Coronary artery (tissue), 2 donors: ENCODE measurements at regions not wholly inside any gene's neighbourhood (a gene's known extent, or its start where the extent isn't known, plus 50 kb on each side); places are given as distances from the start of the nearest gene placed in this dataset.
"Not testable (repeated sequence)": the region's sequence is repeated elsewhere in the genome, so short reads cannot be mapped to it uniquely, and the experiment has no call there.

Source experiments
- DNase-seq: peaks from one replicate; pipeline ENCODE4 v3.0.0-alpha.2; 2017; ENCODE audit warnings: low spot score
- H3K27ac ChIP-seq, 2 donors: fragments of 200-600 bp; sonication (generic); one replicate each; pipeline ENCODE4 v1.5.1; 2016 to 2019
- H3K4me3 ChIP-seq: fragments of 200-600 bp; sonication (generic); 2 replicates; pipeline ENCODE4 v1.5.1; 2016; ENCODE audit warnings: mild to moderate bottlenecking, moderate library complexity
- TF ChIP-seq, protein P1 (sequence below): fragments of 200-600 bp; sonication (generic); IDR thresholded peaks from one replicate; pipeline ENCODE4 v1.5.1; 2019; ENCODE audit warnings: antibody characterized with exemption

DNA sequence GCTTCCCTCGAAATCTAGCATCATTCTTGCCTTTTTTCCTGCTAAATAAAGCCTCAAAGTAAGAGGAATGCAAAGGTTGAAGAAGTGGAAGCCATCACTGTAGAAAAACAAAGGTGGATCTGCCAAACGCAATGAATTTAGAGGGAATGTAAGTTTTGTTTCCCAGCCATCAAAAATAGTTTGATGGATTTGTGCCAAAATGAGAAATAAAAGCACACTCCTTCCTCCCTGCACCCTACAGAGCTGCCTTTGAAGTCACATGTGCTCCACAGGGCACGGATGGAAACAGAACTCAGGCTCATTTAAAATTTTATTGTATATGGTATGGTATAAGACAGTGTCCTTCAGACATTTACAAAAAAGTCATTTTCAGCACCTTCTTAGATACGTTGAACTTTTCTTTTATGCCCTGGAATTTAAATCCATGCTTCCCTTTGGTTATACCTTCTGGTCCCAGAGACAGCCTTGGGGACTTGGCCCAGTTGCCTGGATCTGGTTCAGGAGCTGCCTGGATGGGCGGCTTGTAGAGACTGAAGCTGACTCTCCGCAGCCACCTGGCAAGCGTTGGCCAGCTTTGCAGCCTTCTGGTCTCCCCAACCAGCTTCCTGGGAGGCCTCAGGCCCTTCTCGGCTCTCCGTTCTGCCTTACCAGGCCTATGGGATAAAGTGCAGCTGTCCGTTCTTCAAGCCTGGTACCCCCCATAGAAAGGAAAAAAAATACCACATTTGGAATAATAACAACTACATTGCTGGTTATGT lies 228.5 kb upstream of the NEBL start:
- H3K4me3 ChIP-seq, result no peak overlapping the region
- TF ChIP-seq, protein P1, sequence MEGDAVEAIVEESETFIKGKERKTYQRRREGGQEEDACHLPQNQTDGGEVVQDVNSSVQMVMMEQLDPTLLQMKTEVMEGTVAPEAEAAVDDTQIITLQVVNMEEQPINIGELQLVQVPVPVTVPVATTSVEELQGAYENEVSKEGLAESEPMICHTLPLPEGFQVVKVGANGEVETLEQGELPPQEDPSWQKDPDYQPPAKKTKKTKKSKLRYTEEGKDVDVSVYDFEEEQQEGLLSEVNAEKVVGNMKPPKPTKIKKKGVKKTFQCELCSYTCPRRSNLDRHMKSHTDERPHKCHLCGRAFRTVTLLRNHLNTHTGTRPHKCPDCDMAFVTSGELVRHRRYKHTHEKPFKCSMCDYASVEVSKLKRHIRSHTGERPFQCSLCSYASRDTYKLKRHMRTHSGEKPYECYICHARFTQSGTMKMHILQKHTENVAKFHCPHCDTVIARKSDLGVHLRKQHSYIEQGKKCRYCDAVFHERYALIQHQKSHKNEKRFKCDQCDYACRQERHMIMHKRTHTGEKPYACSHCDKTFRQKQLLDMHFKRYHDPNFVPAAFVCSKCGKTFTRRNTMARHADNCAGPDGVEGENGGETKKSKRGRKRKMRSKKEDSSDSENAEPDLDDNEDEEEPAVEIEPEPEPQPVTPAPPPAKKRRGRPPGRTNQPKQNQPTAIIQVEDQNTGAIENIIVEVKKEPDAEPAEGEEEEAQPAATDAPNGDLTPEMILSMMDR, result no peak
- H3K27ac ChIP-seq, result no peak overlapping the region
- DNase-seq, result no peak

DNA sequence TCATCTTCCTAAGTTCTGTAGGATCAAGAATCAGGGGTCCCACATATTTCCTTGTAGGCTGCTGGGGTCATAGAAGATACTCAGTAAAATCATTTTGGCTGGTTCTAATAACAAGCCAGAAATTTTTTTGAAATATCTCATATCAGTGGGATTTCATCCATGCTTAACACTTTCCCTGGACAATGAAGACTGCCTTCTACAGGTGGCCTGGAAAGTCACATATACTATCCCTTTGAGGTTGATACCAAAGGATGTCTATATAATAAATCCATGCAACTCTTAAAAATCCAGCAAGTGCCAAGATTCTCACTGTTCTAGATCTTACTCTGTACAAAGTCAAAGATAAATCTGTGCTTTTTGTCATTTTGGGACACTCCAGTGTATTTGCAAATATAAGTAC lies 225.8 kb upstream of the NEBL start:
- Histone ChIP-seq H3K4me3 (no peak overlapping the region), H3K27ac (no peak overlapping the region)
- TF ChIP-seq, protein P1, result no peak
- DNase-seq, result no peak

DNA sequence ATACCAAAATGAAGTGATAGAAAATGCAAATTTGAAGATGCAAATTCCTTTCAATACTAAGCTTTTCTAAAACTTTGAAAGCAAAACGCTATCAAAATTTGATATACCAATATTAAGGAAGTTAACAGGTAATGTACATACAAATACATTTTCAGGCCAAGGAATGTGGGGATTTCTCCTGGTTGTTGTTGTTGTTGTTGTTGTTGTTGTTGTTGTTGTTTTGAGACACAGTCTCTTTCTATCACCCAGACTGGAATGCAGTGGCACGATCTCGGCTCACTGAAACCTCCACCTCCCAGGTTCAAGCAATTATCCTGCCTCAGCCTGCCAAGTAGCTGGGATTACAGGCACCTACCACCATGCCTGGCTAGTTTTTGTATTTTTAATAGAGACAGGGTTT lies 224.7 kb upstream of the NEBL start:
- not testable (repeated sequence) for H3K27ac ChIP-seq, H3K4me3 ChIP-seq, DNase-seq

- TF ChIP-seq, protein P1, result no peak
- no peak overlapping the region for H3K27ac ChIP-seq
- DNase-seq, result no peak
- no peak overlapping the region for H3K4me3 ChIP-seq
These were observed 217.6 kb upstream of the NEBL start for GRCh38 chr10:21114683-21115082.

DNA sequence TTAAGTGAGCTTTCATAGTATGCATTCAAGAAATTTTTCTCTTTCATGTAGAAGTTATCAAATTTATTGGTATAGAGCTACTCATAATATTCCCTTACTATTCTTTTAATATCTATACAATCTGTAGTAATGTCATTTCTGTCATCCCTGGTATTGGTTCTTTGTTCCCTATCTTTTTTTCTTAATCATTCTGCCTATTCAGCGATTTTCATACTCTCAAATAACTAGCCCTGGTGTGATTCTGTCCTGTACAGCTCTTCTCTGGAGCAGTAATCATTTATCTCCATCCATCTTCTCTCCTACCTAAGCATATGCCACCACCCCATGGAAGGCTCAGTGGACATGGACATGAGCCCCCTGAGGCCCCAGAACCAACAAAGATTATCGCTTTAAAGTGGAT lies 213.2 kb upstream of the NEBL start:
- Histone ChIP-seq H3K27ac (no peak overlapping the region), H3K4me3 (no peak overlapping the region)
- no peak for DNase-seq
- TF ChIP-seq, protein P1, result no peak

DNA sequence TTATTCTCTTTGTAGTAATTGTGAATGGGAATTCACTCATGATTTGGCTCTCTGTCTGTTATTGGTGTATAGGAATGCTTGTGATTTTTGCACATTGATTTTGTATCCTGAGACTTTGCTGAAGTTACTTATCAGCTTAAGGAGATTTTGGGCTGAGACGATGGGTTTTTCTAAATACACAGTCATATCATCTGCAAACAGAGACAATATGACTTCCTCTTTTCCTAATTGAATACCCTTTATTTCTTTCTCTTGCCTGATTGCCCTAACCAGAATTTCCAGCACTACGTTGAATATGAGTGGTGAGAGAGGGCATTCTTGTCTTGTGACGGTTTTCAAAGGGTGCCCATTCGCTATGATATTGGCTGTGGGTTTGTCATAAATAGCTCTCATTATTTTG lies 209.8 kb upstream of the NEBL start:
- not testable (repeated sequence) for H3K27ac ChIP-seq, DNase-seq, H3K4me3 ChIP-seq

DNA sequence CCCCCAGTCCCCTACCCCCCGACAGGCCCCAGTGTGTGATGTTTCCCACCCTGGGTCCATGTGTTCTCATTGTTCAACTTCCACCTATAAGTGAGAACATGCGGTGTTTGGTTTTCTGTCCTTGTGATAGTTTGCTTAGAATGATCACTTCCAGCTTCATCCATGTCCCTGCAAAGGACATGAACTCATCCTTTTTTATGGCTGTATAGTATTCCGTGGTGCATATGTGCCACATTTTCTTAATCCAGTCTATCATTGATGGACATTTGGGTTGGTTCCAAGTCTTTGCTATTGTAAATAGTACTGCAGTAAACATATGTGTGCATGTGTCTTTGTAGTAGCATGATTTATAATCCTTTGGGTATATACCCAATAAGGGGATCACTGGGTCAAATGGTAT lies 208.2 kb upstream of the NEBL start:
- not testable (repeated sequence) for H3K27ac ChIP-seq, DNase-seq, H3K4me3 ChIP-seq

GRCh38 chr10:21100871-21101514 lies 203.9 kb upstream of the NEBL start:
- TF ChIP-seq, protein P1, result no peak
- no peak overlapping the region for H3K4me3 ChIP-seq
- no peak for DNase-seq

More at GRCh38 chr10:21100871-21101514, 203.9 kb upstream of the NEBL start:
- H3K27ac ChIP-seq, result peak overlapping the region in 1 of 2 donors; percentile 22
